ENCODE measurements at regions not wholly inside any gene's neighbourhood (a gene's known extent, or its start where the extent isn't known, plus 50 kb on each side); places are given as distances from the start of the nearest gene placed in this dataset.

GRCh38 chr18:75810961-75811551 is 383.6 kb upstream of the SMIM21 start:
- Histone ChIP-seq H4K20me1 (ENCODE audit: low read depth) (no peaks in the 10 kb centered on the region), H3K27ac (no peak overlapping the region), H3K79me2 (ENCODE audit: low read depth) (no peaks in the 10 kb centered on the region), H3F3A (ENCODE audit: low read depth) (no peaks in the 10 kb centered on the region), H3K36me3 (no peaks in the 10 kb centered on the region), H3K9ac (no peak overlapping the region), H3K4me1 (no peaks in the 10 kb centered on the region), H3K4me3 (no peak overlapping the region), H3K27me3 (no peaks in the 10 kb centered on the region), H3K4me2 (no peak overlapping the region), H2AFZ (replicated peaks) (peak overlapping the region; percentile 14), H3K9me3 (ENCODE audit: low read depth) (no peaks in the 10 kb centered on the region)
- Mint-ChIP-seq H3K27me3 (ENCODE audit: insufficient read depth, low read depth) (peaks cover 4% of the 10 kb centered on the region), H3K4me1 (peaks cover 19% of the 10 kb centered on the region), H3K9me3 (no peaks in the 10 kb centered on the region), H3K4me3 (no peak overlapping the region), H3K27ac (no peak overlapping the region), H3K36me3 (no peaks in the 10 kb centered on the region)
- TF ChIP-seq CTCF (IDR thresholded peaks at IDR 0.05) (no peak), EZH2phosphoT487 (IDR thresholded peaks at IDR 0.05) (no peak), EZH2 (IDR thresholded peaks at IDR 0.05) (no peak)
- DNase-seq (ENCODE audit: low spot score): no peak

- H3K27ac ChIP-seq: no peak overlapping the region
- H3K27me3 ChIP-seq: no peaks in the 10 kb centered on the region
- TF ChIP-seq EZH2phosphoT487 (IDR thresholded peaks at IDR 0.05) (no peak), CTCF (IDR thresholded peaks at IDR 0.05) (no peak), EZH2 (IDR thresholded peaks at IDR 0.05) (no peak)
- peaks cover 19% of the 10 kb centered on the region for H3K4me1 Mint-ChIP-seq
- no peak overlapping the region for H3K9ac ChIP-seq
- no peaks in the 10 kb centered on the region for H3K9me3 ChIP-seq (ENCODE audit: low read depth)
- H3K4me3 ChIP-seq: no peak overlapping the region
- no peaks in the 10 kb centered on the region for H3K4me1 ChIP-seq
- no peaks in the 10 kb centered on the region for H3K36me3 Mint-ChIP-seq
- no peaks in the 10 kb centered on the region for H4K20me1 ChIP-seq (ENCODE audit: low read depth)
- H3K27ac Mint-ChIP-seq: no peak overlapping the region
- peaks cover 2% of the 10 kb centered on the region for H3K27me3 Mint-ChIP-seq (ENCODE audit: insufficient read depth, low read depth)
- no peak overlapping the region for H3K4me2 ChIP-seq
- no peaks in the 10 kb centered on the region for H3K36me3 ChIP-seq
- no peak for DNase-seq (ENCODE audit: low spot score)
- H3F3A ChIP-seq (ENCODE audit: low read depth): no peaks in the 10 kb centered on the region
- no peak overlapping the region for H2AFZ ChIP-seq (replicated peaks)
- no peaks in the 10 kb centered on the region for H3K9me3 Mint-ChIP-seq
- H3K79me2 ChIP-seq (ENCODE audit: low read depth): no peaks in the 10 kb centered on the region
- H3K4me3 Mint-ChIP-seq: no peak overlapping the region
Measured at GRCh38 chr18:75810516-75810915, 383.0 kb upstream of the SMIM21 start.

- Histone ChIP-seq H3K79me2 (ENCODE audit: low read depth) (no peaks in the 10 kb centered on the region), H3K4me2 (no peak overlapping the region), H3K36me3 (no peaks in the 10 kb centered on the region), H3F3A (ENCODE audit: low read depth) (no peaks in the 10 kb centered on the region), H3K4me1 (no peaks in the 10 kb centered on the region), H3K27ac (no peak overlapping the region), H4K20me1 (ENCODE audit: low read depth) (no peaks in the 10 kb centered on the region), H3K9ac (no peak overlapping the region), H3K4me3 (no peak overlapping the region), H3K9me3 (ENCODE audit: low read depth) (no peaks in the 10 kb centered on the region), H3K27me3 (no peaks in the 10 kb centered on the region), H2AFZ (replicated peaks) (peak overlapping the region; percentile 40)
- Mint-ChIP-seq H3K27me3 (ENCODE audit: insufficient read depth, low read depth) (peaks cover 2% of the 10 kb centered on the region), H3K4me3 (no peak overlapping the region), H3K9me3 (no peaks in the 10 kb centered on the region), H3K4me1 (peaks cover 19% of the 10 kb centered on the region), H3K36me3 (no peaks in the 10 kb centered on the region), H3K27ac (no peak overlapping the region)
- no peak for TF ChIP-seq EZH2phosphoT487 (IDR thresholded peaks at IDR 0.05)
- TF ChIP-seq EZH2 (IDR thresholded peaks at IDR 0.05): no peak
- no peak for TF ChIP-seq CTCF (IDR thresholded peaks at IDR 0.05)
- DNase-seq (ENCODE audit: low spot score): no peak
Measured at GRCh38 chr18:75809926-75810255, 382.4 kb upstream of the SMIM21 start.
